Skeletal muscle satellite cell (primary cell): ENCODE measurements at regions not wholly inside any gene's neighbourhood (a gene's known extent, or its start where the extent isn't known, plus 50 kb on each side); places are given as distances from the start of the nearest gene placed in this dataset.

Experiments
- H3K27me3 ChIP-seq: 2 replicates; pipeline ENCODE4 v1.7.0; 2013; ENCODE audit warnings: low read length; ENCODE audit not compliant: control insufficient read depth, insufficient read depth
- H3K36me3 ChIP-seq: 2 replicates; pipeline ENCODE4 v1.7.0; 2013; ENCODE audit warnings: mild to moderate bottlenecking, control low read depth, low read length; ENCODE audit not compliant: insufficient read depth
- H3K4me1 ChIP-seq: 2 replicates; pipeline ENCODE4 v1.7.0; 2013; ENCODE audit warnings: low read length; ENCODE audit not compliant: control insufficient read depth, insufficient read depth
- H3K4me2 ChIP-seq: 2 replicates; pipeline ENCODE4 v1.7.0; 2013; ENCODE audit warnings: mild to moderate bottlenecking, low read length
- H3K4me3 ChIP-seq: 2 replicates; pipeline ENCODE4 v1.7.0; 2013; ENCODE audit warnings: low read length
- H3K9ac ChIP-seq: 2 replicates; pipeline ENCODE4 v1.7.0; 2013; ENCODE audit warnings: mild to moderate bottlenecking, low read depth, low read length, moderate library complexity
- H3K9me3 ChIP-seq: replicated peaks from 2 replicates; pipeline ENCODE4 v1.7.0; 2013; ENCODE audit warnings: mild to moderate bottlenecking, control low read depth, low read length

- Histone ChIP-seq H3K36me3 (no peaks in the 10 kb centered on the region), H3K4me1 (no peaks in the 10 kb centered on the region), H3K27me3 (no peaks in the 10 kb centered on the region), H3K9ac (no peak overlapping the region), H3K4me2 (no peak overlapping the region), H3K4me3 (no peak overlapping the region), H3K9me3 (peaks cover 6% of the 10 kb centered on the region)
These were observed 1399.2 kb upstream of the CDH6 start for GRCh38 chr5:29794141-29794787.

GRCh38 chr5:29790281-29790680 lies 1403.2 kb upstream of the CDH6 start:
- H3K4me3 ChIP-seq, result no peak overlapping the region
- no peaks in the 10 kb centered on the region for H3K4me1 ChIP-seq
- H3K4me2 ChIP-seq, result no peak overlapping the region
- no peaks in the 10 kb centered on the region for H3K27me3 ChIP-seq
- no peak overlapping the region for H3K9ac ChIP-seq
- no peaks in the 10 kb centered on the region for H3K36me3 ChIP-seq
- peaks cover 10% of the 10 kb centered on the region for H3K9me3 ChIP-seq

DNA sequence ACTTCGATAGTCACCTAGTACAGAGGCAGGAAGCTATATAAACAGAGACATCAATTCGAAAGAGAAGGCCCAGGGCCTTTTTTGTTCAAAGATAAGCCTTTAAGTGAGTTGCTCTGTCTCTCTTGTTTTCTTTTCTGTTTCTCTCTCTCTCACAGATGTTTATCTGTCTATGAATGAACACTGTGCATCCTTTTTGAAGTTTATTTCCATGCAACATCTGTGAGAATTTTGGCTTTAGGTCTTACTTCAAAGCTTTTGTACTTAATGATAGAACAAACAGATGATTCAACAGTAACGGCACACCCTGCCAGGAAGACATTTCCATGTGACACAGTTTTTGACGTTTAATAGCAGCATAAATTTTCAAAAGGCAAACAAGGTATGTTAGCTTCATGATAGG lies 1413.1 kb upstream of the CDH6 start:
- Histone ChIP-seq H3K9ac (no peak overlapping the region), H3K4me2 (no peak overlapping the region), H3K27me3 (no peaks in the 10 kb centered on the region), H3K9me3 (peaks cover 10% of the 10 kb centered on the region), H3K4me1 (no peaks in the 10 kb centered on the region), H3K4me3 (no peak overlapping the region), H3K36me3 (no peaks in the 10 kb centered on the region)

GRCh38 chr5:29779141-29779540 lies 1414.3 kb upstream of the CDH6 start:
- Histone ChIP-seq H3K9ac (no peak overlapping the region), H3K27me3 (no peaks in the 10 kb centered on the region), H3K4me3 (no peak overlapping the region), H3K4me1 (no peaks in the 10 kb centered on the region), H3K4me2 (no peak overlapping the region), H3K36me3 (no peaks in the 10 kb centered on the region), H3K9me3 (peaks cover 6% of the 10 kb centered on the region)

DNA sequence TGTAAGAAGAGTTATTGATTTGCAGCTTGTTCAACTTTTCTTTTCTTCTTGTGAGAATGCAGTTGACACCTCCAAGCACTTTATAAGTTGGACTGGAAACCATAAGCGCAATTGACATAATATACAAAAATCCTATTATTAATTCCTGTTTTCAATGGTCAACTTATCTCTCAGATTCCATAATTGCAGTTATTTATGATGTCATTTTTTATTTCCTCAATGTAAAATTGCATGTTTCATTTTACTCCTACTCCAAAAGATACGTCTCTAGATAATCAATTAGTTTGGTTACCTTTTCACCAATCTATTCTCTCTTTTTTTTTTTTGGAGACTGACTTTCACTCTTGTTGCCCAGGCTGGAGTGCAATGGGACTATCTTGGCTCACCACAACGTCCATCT lies 1416.1 kb upstream of the CDH6 start:
- H3K4me3 ChIP-seq, result no peak overlapping the region
- no peaks in the 10 kb centered on the region for H3K4me1 ChIP-seq

GRCh38 chr5:29770936-29771335 lies 1422.5 kb upstream of the CDH6 start:
- no peak overlapping the region for H3K4me3 ChIP-seq
- H3K9me3 ChIP-seq, result peaks cover 4% of the 10 kb centered on the region
- no peaks in the 10 kb centered on the region for H3K4me1 ChIP-seq
- no peak overlapping the region for H3K9ac ChIP-seq
- no peak overlapping the region for H3K4me2 ChIP-seq
- no peaks in the 10 kb centered on the region for H3K36me3 ChIP-seq
- H3K27me3 ChIP-seq, result no peaks in the 10 kb centered on the region

More for the DNA sequence above, 1416.1 kb upstream of the CDH6 start:
- H3K36me3 ChIP-seq, result no peaks in the 10 kb centered on the region
- peaks cover 6% of the 10 kb centered on the region for H3K9me3 ChIP-seq
- no peak overlapping the region for H3K9ac ChIP-seq
- no peak overlapping the region for H3K4me2 ChIP-seq
- H3K27me3 ChIP-seq, result no peaks in the 10 kb centered on the region

GRCh38 chr5:29769474-29769873 lies 1424.0 kb upstream of the CDH6 start:
- H3K36me3 ChIP-seq, result no peaks in the 10 kb centered on the region
- H3K27me3 ChIP-seq, result no peaks in the 10 kb centered on the region
- H3K4me1 ChIP-seq, result no peaks in the 10 kb centered on the region
- no peak overlapping the region for H3K4me3 ChIP-seq
- H3K9ac ChIP-seq, result no peak overlapping the region
- H3K4me2 ChIP-seq, result no peak overlapping the region
- no peaks in the 10 kb centered on the region for H3K9me3 ChIP-seq

DNA sequence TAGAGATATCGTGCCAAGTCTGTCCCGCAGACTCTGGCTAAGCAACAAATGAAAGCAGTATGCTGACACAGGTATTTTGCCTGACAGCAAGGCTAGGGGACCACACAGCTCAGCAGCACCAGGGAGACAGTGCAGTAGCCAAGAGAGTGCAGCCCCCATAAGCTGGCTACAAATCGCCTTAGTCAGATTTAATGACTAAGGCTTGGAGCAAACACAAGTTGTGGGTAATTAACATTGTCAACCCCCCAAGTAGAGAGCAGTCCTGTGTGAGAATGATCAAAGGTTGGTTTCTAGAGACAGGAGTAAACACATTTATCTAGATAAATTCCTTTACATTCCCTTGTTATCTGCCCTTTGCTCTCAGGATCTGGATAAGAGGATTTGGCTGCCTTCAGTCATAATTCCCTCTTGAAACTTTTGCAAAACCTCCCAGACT lies 1434.5 kb upstream of the CDH6 start:
- Histone ChIP-seq H3K9me3 (no peaks in the 10 kb centered on the region), H3K4me3 (no peak overlapping the region), H3K36me3 (no peaks in the 10 kb centered on the region), H3K4me1 (no peaks in the 10 kb centered on the region), H3K4me2 (no peak overlapping the region), H3K9ac (no peak overlapping the region), H3K27me3 (no peaks in the 10 kb centered on the region)

DNA sequence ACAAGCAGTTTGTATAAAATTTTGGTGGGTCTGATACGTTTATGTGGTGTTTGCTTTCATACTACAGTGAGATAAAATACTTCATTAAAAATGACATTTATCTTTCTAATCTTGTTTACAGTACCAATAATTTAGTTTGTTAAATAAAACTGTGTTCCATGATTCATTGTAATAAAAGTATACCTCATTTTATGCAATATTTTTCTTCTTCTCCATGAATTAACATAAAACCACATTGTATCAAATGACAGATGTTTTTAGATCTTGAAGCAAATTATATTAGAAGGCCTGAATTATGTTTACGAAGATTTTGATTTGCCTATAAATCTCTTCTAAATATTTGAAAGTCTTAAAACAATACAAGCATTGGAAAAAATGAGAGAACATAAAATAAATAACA lies 1443.0 kb upstream of the CDH6 start:
- Histone ChIP-seq H3K4me1 (no peaks in the 10 kb centered on the region), H3K36me3 (no peaks in the 10 kb centered on the region), H3K4me3 (no peak overlapping the region), H3K4me2 (no peak overlapping the region), H3K9ac (no peak overlapping the region), H3K27me3 (no peaks in the 10 kb centered on the region), H3K9me3 (no peaks in the 10 kb centered on the region)

GRCh38 chr5:29744618-29745017 lies 1448.9 kb upstream of the CDH6 start:
- no peaks in the 10 kb centered on the region for H3K4me1 ChIP-seq
- H3K36me3 ChIP-seq, result no peaks in the 10 kb centered on the region
- no peak overlapping the region for H3K4me3 ChIP-seq
- H3K9me3 ChIP-seq, result no peaks in the 10 kb centered on the region
- no peak overlapping the region for H3K4me2 ChIP-seq
- no peak overlapping the region for H3K9ac ChIP-seq
- H3K27me3 ChIP-seq, result no peaks in the 10 kb centered on the region

- no peak overlapping the region for H3K9ac ChIP-seq
- H3K4me3 ChIP-seq, result no peak overlapping the region
- H3K9me3 ChIP-seq, result peaks cover 6% of the 10 kb centered on the region
- no peaks in the 10 kb centered on the region for H3K36me3 ChIP-seq
- no peak overlapping the region for H3K4me2 ChIP-seq
- H3K4me1 ChIP-seq, result no peaks in the 10 kb centered on the region
- no peaks in the 10 kb centered on the region for H3K27me3 ChIP-seq
These were observed 1472.5 kb upstream of the CDH6 start for GRCh38 chr5:29720954-29721353.

DNA sequence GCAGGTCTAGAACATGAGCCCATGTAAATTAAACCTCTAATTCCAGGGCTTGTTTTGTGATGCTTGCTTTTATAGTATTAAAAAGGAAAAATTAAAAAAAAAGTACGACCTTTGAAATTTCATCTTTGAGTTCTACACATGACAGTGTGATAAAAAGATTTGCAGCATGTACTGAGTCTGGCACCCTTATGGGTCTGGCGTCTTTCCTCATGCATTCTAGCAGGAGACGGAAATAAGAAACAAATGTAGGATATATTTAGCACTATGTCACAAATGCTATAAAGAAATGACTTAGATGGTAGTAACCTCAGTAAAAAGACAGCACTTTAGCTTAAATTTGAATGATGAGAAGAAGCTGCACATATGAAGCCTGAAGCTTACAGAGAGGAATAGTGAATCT lies 1474.3 kb upstream of the CDH6 start:
- Histone ChIP-seq H3K4me3 (no peak overlapping the region), H3K36me3 (no peaks in the 10 kb centered on the region), H3K9me3 (peaks cover 3% of the 10 kb centered on the region), H3K4me2 (no peak overlapping the region), H3K9ac (no peak overlapping the region), H3K27me3 (no peaks in the 10 kb centered on the region), H3K4me1 (no peaks in the 10 kb centered on the region)
